GM18909 (cell line): ENCODE measurements at regions not wholly inside any gene's neighbourhood (a gene's known extent, or its start where the extent isn't known, plus 50 kb on each side); places are given as distances from the start of the nearest gene placed in this dataset.
A peak's percentile ranks its signal among the peaks of the same experiment; 100 is the strongest.
"Not testable (repeated sequence)": the region's sequence is repeated elsewhere in the genome, so short reads cannot be mapped to it uniquely, and the experiment has no call there.

Source experiments
- ATAC-seq: cut with Tn5 transposase; IDR thresholded peaks from one replicate; pipeline ENCODE4 v1.9.1; 2021; ENCODE audit warnings: mild to moderate bottlenecking; ENCODE audit not compliant: unreplicated experiment, poor library complexity

DNA sequence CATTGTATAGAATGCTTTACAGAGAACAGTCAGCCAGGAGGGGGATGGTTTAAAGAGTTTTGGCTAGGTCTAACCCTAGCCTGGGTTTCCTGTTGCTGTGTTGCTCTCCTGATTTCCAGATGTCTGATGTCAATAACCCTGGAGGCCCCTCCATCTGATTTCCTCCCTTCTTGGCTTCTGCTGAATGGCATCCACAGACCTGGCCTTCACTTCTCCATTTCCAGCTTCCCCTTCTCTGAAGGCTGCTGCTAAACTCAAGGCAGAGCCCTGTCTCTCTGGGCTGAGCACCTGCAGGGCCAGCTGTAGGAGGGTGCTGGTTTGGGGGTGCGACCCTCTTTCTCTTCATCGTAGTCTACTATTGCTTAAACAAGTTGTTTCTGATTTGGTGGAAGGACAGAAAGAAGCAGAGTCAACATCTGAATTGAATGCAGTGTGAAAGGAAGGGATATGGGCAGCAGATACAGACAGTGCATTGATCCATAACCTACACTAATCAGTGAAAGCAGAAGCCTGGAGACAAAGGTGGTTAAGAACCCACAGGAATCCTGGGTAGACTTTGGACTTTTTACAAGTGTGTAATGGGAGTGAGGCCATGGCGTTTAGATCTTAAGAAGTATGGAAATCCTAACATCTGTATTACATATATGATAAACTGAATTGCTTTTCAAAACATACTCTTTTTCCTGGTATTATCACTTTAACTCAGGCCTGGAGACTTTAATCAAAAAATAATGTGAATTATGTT lies 153.6 kb downstream of the HRH4 start:
- ATAC-seq, result no peak

DNA sequence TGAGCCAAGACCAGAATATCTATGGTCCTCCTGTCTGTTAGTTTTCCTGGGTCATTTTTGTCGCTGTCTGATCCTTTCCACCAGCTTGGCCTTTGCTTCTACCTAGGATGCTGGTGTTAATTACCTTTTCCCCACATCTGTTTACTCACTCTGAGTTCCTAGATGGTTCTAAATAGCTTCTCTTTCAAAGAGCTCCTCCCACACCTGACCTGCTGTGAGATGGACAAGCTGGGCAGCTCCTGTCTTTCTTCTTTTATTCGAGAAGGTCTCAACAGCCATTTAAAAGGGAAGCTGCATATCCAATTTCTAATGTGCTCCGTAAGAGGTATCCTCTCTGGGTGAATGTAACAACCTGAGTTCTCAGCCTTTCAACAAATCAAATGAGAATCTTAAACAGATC lies 156.2 kb downstream of the HRH4 start:
- ATAC-seq, result no peak

DNA sequence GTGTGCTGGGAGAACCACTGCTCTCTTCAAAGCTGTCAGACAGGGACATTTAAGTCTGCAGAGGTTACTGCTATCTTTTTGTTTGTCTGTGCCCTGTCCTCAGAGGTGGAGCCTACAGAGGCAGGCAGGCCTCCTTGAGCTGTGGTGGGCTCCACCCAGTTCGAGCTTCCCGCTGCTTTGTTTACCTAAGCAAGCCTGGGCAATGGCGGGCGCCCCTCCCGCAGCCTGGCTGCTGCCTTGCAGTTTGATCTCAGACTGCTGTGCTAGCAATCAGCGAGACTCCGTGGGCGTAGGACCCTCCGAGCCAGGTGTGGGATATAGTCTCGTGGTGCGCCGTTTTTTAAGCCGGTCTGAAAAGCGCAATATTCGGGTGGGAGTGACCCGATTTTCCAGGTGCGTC lies 164.0 kb downstream of the HRH4 start:
- ATAC-seq, result not testable (repeated sequence)

DNA sequence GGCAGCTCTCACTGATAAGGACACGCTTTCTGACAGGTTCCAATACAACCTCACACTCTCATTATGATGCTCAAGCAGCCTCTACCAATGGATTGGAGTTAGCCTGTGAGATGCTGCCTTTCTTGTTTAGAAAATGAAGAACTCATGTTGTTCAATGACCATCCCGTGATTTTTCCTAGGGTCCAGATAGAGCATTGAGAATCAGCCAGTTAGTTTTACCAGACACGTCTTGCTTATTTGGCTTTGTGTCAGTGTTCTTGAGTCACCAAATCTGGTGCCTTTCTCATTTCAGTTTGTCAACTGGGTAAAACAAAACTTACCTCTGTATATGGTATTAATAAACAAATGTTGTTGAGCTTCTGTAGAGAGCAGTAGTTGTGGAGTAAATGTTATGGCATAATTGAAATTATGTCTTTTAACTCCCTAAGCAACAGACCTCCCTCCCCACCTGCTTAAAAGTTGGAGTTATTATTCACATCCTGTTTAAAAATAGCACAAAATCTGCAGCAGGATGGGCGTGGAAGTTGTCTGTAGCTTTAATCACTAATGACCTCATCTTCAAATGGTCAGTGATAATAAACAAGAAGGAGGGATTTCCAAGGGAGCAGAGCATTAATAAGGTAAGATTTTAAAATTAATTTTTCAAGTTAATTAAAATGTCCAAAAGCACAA lies 167.3 kb downstream of the HRH4 start:
- no peak for ATAC-seq

DNA sequence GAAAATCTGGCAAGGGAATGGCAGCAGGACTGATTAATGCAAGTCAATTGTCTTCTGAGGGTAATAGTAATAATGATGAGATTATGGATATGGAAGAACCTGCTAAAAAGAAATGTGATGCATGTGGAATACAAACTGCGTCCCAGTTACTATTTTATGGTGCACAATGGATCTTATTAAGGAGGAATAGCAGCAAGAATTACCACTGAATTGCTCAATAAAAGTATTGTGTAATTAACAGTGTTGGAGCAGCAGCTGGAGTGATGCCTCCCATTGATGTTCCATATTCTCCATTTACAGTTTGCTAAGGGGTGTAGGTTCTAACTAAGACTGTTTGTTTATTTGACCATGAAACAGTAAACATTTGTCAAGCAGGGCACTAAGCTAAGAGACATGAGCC lies 167.9 kb downstream of the HRH4 start:
- ATAC-seq, result no peak

DNA sequence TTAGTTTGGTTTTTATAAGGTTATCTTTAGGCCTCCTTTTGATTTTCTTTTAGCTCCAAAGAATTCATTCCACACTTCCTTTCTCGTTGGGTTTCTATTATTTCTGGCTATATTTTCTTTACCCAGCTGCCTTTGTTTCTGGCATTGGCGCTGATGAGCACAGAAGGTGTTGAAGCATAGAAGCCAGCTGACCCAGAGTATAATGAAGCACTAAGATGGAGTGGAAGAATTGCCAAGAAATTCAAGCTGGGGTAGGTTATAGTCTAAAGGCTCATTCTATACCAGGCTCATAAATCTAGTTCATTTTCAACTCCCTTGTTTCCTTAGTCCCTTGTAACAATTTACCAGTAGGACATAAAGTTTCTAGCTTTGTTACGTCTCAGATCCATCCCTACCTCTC lies 169.5 kb downstream of the HRH4 start:
- ATAC-seq, result no peak

DNA sequence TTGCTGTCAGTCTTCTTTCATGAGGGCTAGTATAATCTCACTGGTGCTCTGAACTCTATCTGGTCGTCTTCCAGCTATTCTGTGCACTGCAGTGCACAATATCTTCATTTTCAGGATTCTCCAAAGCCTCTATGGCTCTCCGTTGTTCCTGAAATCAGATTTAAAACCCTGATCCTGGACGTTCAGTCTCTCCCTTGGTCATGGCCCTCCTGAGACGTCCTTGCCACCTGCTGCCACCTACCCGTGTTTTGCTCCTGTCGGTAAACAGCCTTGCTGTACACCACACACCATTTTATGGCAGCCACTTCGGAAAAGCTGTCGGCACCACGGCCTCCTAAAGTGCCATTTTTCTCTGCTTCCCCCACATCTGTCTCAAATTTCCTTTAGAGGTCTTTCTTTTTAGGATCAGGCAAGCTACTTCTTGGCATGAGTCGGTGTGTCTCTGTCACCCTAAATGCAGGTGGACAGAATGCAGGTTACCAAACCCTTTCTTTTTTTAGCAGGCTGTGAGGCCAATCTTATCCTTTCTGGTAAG lies 170.0 kb downstream of the HRH4 start:
- ATAC-seq, result no peak

DNA sequence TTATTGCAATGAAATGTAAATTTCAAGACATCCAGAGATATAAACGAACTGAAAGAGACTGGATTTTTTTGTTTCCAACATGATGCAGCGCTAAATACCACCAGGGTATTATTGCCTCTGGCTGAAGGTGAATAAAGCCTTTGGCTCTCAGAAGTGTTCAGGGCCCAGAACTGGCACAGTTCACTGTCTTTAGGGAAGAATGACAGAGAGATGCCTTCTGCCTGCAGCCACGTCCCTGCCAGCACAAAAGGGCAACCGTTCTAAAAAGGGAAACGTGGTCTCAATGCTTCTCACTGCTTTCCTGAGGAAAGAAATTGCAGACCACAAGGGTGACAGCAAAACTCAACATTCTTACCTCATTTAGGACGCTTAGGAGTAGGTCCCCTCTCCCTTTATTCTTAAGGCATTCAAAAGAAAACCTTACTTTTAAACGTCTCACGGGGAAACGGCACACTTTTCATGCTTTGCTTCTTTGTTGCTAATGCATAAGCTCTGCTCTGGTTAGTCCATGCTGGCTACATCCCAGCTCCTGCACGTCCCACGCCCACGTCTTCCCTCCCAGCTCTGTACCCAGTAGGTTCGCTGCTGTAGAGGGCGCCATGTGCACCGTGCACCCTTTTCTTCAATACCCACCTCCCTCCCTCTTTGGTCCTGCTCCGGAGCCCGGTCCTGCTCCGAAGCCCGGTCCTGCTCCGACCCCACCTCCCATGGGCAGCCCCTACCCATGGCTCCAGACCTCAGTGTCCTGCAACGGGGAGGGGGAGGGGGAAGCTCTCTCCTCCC lies 171.0 kb downstream of the HRH4 start:
- no peak for ATAC-seq

DNA sequence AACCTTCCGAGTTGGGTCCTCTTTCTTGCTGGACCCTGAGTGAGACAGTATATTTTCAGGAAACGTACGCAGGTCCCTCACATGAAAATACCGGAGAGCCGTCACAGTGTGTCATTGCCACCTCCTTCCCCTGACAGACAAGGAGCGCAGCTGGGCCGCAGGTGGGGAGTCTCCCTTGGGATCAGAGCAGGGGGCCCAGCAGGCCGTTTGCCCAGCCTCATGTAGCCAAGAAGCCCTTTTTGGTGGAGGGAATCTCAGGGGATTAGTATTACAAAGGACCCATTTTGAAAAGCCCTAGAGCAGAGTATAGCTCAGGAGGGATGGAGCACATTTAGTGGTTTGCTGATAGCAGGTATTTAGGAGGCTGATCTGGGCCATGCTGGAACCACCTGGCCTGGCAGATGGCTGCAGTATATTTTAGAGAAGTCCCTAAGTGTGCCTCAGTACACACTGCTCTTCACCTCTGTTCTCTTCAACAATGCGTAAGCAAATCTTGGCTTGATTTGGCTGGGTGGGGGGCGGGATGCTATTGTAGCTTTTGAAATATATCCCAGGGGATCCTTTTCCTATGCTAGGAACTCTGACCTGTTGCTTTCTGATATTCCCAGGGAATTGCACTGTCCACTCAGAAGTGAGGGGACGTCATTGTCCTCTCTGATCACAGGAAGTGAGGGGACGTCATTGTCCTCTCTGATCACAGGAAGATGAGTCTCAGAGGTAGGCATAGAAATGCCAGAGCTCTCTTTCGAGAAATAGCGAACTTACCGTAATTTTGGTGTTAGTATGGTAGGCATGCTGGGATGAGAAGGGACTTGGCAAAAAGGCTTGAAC lies 171.9 kb downstream of the HRH4 start:
- ATAC-seq, result no peak

DNA sequence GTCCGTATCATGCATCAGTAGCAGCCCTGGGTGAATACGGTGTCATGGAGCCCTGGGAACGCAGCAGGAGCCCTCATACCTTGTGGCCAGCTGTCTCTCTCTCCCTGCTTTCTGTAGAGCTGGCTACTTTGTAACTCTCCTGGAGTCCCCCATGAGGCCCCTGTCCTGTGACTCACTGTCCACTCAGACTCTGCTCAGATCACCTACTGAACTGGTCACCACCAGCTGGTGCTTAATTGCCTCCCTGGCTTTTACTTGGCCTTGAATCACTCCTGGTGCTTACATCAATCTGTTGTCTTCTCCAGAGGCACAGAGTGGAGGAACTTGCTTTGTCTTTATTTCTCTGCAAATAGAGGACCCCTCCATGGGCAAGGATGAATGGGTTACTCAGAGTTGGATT lies 172.7 kb downstream of the HRH4 start:
- no peak for ATAC-seq

DNA sequence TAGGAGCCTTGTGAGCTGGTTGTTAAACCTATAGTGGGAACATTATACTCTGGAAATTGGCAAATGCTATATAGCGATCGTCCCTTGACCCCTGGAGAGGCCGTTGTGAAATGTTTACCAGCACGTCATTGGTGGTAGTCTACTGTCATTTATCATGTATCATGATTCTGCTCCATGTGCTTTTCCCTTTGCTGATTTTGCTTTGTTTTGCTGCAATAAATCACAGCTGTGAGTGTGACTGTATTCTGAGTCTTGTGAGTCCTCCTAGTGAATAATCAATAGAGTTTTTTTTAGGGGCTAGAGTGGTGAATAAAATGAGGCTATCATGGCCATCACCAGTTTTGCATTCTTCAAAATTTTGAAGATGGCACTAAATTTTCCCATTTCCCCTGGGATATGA lies 189.1 kb downstream of the HRH4 start:
- no peak for ATAC-seq

DNA sequence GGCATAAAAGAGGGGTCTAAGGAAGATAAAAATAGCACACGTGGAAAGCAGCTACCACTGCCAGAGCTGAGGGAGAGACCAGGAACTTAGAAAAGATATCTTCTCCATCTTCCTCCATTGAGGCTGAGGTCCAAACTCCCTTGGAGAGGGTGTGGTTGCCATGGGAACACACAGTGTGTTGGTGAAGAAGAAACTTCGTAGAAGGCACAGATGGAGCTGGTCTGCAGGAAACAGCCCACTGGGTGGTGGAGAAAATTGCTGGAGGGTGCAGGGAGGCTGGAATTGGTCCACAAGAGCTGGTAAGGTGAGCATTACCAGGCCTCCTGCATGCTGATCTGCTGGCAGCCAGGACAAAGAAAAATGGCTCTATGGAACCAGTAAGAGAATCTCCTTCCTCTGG lies 191.0 kb downstream of the HRH4 start:
- no peak for ATAC-seq

DNA sequence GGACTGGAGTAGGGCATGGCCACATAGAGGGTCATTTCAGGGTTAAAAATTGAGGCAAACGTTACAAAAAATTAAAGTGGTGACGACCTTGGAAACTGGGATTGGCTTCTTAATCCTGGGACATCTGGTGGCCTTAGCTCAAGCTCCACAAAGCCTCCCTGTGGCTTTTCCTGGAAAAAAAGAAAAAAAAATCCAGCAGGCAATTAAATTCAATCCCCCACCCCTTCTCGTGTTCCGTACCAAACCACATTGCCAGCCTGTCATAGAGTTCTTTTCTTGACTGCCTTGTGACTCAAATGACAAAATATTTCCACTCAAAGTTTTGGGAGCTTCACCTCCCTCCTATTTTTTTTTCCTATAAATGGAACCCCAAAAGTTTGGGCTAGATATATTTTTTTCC lies 195.6 kb downstream of the HRH4 start:
- ATAC-seq, result no peak

DNA sequence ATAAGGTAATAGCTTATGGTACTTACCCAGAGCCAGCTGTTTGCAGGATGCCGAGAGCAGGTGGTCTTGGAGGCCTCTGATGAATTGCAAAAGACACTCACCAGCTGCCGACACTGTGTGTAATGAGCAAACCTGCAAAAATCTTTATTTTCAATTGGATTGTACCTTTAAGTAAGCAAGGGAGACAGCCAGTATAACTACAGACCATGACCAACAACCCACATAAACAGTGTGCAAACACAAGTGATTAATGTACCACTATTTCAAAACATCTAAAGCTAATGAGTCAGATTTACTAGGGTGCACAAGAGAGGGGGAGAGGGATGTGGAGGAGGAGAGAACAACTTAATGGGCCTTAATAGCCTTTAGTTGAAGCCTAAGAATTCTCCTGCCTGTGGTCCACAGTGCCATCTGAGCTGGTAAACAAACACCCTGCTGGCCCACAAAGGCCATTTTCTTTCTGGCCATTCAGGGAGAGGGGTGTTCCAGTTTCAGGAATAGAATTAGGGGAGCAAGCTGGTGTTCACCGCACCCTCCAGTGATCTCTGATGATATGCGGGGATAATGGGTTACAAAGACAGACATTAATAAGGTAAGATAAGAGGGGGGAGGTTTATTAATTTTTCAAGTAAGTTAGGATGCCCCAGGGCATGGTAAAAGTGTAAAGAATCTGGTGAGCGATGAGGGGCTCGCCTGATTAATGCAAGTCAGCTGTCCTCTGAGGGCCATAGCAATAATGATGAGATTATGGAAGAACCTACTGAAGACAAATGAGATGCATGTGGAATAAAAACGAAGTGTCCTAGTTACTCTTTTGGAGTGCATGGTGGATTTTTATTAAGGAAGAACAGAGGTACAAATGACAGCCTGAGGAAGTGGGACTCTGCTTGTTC lies 196.4 kb downstream of the HRH4 start:
- ATAC-seq, result no peak

DNA sequence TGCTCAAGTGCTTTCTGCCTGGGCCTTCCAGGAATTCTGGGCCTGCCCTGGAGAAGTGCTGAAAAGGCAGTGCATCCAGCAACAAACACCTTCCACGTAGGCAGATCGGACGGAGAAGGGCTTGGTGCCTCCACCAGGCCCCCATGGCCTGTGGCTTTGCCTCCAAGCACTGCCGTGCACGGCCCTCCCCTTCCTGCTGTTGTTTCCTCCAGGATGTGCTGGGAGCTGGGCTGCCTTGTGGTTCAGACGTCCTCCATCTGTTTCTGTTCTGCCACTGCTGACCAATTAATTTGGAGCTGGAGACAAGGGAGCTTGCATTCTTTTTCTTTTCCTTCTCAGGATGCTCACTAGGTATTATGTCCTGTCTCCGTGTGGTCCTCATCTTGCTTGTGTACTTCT lies 197.0 kb downstream of the HRH4 start:
- ATAC-seq, result no peak

DNA sequence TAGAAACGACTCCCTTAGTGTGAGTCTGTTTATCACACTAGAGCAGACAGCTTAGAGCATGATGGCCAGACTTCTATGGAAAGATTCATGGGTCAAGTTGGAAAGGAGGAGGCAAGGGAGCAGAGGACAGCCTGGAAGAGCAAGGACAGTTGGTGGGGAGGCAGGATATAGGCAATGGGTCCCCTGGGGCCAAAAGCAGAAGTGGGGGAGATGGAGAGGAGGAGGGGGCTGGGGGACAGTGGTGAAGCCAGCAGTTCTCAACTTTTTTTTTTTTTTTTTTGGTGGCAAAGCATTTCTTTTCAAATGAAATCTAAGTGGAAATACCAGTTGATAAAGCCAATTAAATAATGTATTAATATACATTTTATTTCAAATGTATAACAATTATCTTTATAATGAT lies 197.9 kb downstream of the HRH4 start:
- ATAC-seq, result no peak

DNA sequence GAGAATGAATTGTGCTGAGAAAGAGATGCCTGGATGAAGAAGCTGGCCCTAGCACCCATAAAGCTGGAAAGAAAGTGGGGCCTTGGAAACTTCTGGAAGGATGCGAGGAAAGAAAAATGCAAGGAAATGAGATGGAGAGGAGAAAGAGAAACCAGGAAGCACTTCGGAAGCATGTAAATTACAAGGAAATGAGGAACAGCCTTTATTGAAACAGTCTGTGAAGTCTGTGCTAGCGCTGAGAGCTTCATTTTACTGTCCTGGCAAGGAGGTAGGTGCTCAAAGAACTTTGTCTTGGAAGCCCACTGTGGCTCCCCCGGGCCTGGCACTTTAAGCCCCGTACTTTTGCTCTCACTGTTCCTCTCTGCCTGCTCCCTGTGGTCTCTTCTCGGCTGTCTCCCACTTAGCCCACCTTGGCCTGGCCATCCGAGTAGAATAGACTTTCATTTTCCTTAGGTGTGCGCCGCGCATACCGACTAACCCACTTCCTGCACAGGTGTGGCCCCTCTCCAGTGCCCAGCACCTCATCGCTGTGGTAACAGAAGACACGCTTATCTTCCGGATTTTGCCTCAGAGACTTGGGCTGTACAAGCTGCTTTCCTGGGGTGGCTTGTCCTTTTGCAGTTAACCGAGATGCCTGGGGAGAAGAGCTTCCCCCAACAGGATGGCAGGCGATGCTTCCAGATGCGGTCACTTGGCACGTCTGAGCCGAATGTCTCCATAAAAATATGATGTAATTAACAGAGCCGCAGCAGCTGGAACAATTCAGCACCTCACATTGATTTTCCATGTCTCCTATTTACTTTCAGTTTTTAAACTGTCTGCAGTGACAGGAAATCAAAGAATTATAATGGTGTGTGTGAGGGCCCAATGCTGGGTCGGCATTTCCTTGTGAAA lies 199.6 kb downstream of the HRH4 start:
- ATAC-seq, result peak; percentile 82

DNA sequence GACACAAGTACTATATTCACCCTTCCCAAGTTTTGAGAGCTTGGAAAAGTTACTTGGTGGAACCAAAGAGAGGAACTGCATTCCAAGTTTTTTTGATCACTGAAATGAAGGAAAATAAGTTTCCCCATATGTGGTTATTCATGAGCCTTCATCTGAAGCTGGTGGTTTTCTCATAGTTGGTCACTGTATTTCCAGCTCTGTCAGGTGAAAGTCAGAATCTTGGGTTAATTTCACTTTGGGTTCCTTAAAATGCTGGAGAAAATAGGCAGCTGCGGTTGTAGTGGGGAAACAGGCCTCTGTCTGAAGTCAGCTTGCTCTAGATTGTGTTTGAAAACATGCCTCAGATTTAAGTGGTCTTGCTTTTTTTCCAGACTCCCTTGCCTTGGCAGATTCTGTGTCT lies 200.5 kb downstream of the HRH4 start:
- no peak for ATAC-seq
